ACC112 (cell line): ENCODE measurements at regions not wholly inside any gene's neighbourhood (a gene's known extent, or its start where the extent isn't known, plus 50 kb on each side); places are given as distances from the start of the nearest gene placed in this dataset.

Experiments used
- H2AFZ ChIP-seq: fragments of 200-600 bp; sonication (generic); one replicate; pipeline ENCODE4 v1.6.0; 2017; ENCODE audit warnings: antibody characterized with exemption, low read length; ENCODE audit not compliant: unreplicated experiment
- H3K27ac ChIP-seq: fragments of 200-600 bp; sonication (generic); 2 replicates; pipeline ENCODE4 v1.5.1; 2014; ENCODE audit warnings: low read depth, mild to moderate bottlenecking, antibody characterized with exemption, low read length, moderate library complexity
- H3K27me3 ChIP-seq: fragments of 200-600 bp; sonication (generic); 2 replicates; pipeline ENCODE4 v1.6.1; 2014; ENCODE audit warnings: mild to moderate bottlenecking, antibody characterized with exemption, low read length, moderate library complexity, mixed read lengths; ENCODE audit not compliant: insufficient read depth
- H3K36me3 ChIP-seq: fragments of 200-600 bp; sonication (generic); 2 replicates; pipeline ENCODE4 v1.6.1; 2016; ENCODE audit warnings: mild to moderate bottlenecking, antibody characterized with exemption, low read length, moderate library complexity, mixed read lengths; ENCODE audit not compliant: insufficient read depth
- H3K4me1 ChIP-seq: fragments of 200-600 bp; sonication (generic); one replicate; pipeline ENCODE4 v1.6.1; 2016; ENCODE audit warnings: low read length, mixed read lengths; ENCODE audit not compliant: insufficient read depth, unreplicated experiment, control insufficient read depth
- H3K4me3 ChIP-seq: fragments of 200-600 bp; sonication (generic); 2 replicates; pipeline ENCODE4 v1.5.1; 2014; ENCODE audit warnings: mild to moderate bottlenecking, low read depth, low read length
- H3K79me2 ChIP-seq: fragments of 200-600 bp; sonication (generic); one replicate; pipeline ENCODE4 v1.6.0; 2016; ENCODE audit warnings: low read length; ENCODE audit not compliant: control insufficient read depth, unreplicated experiment, insufficient read depth

DNA sequence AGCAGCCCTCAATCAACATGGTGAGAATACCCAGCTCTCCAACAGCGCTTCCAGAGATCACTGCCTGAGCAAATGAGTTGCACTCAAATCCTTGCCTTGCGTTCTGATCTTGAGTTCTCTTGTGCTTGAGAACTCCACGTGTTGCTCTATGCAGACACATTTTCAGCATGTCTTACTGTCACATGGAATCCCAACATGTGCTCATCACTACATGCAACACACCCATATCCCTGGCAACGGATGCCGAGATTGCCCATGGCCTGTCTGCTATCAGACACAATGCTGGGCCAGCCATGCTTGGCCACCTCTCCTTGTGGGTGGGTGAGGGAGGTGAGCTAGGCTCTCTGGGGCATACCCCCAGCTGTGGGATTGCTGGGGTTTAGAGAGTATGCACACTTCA, 91.9 kb upstream of the LDAH start:
- no peak overlapping the region for H3K27ac ChIP-seq
- H3K4me3 ChIP-seq = no peak overlapping the region
- H3K27me3 ChIP-seq = 0 out of 2 replicates have a peak, but pooled peaks cover 3% of the 10 kb centered on the region
- peaks cover 14% of the 10 kb centered on the region for H3K4me1 ChIP-seq
- H3K79me2 ChIP-seq = no peaks in the 10 kb centered on the region
- H3K36me3 ChIP-seq = no peaks in the 10 kb centered on the region
- no peak overlapping the region for H2AFZ ChIP-seq

DNA sequence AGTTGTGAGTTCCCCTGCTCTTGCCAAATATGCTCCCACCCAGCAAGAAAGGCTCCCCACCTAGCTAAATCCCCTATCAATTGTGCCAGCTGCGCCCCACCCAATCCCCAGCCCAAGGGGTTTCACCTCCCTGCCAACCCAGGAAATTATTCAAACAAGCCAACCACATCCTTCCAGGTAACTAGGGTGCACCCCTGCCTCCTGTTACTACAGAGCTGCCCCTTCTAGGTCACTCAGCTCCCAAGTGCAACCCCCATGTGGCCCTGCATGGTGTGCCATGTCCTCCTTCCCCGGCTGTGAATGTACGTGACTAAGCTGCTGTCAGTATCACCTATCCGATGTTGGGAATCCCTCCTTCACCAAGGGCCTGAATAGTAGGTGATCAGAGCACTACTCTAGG, 91.2 kb upstream of the LDAH start:
- Histone ChIP-seq H2AFZ (no peak overlapping the region), H3K27me3 (0 out of 2 replicates have a peak, but pooled peaks cover 3% of the 10 kb centered on the region), H3K79me2 (no peaks in the 10 kb centered on the region), H3K4me1 (peaks cover 14% of the 10 kb centered on the region), H3K27ac (no peak overlapping the region), H3K4me3 (no peak overlapping the region), H3K36me3 (no peaks in the 10 kb centered on the region)

DNA sequence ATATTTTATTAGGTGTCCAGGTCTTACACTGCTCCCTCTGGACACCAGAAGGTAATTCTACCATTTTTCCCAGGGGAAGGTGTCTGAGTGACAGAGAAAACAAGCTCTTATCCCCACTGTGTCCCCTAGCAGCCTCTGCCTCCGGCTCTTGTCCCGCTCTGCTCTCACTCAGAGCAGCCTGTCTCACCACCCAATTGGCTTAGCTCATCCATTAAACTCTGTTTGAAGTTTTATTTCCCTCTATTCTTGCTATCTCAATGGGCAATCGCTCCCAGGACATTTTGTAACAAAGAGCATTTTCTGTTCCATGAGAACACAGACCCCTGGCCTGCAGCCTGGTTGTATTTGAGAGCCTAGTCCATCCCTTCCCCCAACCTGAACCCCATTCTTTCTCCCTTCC, 90.6 kb upstream of the LDAH start:
- Histone ChIP-seq H3K36me3 (no peaks in the 10 kb centered on the region), H3K79me2 (no peaks in the 10 kb centered on the region), H3K4me1 (peaks cover 14% of the 10 kb centered on the region), H3K27ac (no peak overlapping the region), H2AFZ (no peak overlapping the region), H3K27me3 (0 out of 2 replicates have a peak, but pooled peaks cover 3% of the 10 kb centered on the region), H3K4me3 (no peak overlapping the region)

DNA sequence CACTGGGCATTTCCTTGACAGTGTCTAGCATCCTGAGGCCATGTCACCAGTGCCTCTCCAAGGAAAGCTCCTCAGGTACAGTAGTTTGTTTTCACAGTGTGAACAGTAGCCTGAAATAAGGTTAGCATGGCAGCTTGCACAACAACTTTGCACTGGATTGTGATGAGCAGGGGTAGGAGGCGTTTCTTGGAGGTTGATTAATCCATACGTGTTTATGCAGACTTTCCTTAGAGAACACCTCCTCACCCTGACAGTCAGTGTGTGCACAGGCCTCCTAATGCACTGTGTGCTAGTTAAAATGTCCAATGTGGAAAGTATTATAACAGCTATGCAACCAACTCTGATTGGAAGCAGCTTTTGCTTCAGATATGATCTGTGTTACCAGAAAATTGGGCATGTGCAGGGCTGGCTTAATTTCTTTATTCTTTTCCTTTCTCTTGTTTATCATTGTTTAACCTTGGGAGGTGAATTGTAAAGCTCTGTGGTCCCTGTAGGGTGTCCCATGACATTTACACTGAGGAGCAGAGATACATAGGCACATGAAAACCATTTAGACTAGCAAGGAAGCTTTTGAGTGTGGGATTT, 77.2 kb upstream of the LDAH start:
- Histone ChIP-seq H3K79me2 (no peaks in the 10 kb centered on the region), H3K36me3 (no peaks in the 10 kb centered on the region), H3K4me1 (no peaks in the 10 kb centered on the region), H2AFZ (no peak overlapping the region), H3K27me3 (peaks cover 54% of the 10 kb centered on the region), H3K27ac (no peak overlapping the region), H3K4me3 (no peak overlapping the region)

DNA sequence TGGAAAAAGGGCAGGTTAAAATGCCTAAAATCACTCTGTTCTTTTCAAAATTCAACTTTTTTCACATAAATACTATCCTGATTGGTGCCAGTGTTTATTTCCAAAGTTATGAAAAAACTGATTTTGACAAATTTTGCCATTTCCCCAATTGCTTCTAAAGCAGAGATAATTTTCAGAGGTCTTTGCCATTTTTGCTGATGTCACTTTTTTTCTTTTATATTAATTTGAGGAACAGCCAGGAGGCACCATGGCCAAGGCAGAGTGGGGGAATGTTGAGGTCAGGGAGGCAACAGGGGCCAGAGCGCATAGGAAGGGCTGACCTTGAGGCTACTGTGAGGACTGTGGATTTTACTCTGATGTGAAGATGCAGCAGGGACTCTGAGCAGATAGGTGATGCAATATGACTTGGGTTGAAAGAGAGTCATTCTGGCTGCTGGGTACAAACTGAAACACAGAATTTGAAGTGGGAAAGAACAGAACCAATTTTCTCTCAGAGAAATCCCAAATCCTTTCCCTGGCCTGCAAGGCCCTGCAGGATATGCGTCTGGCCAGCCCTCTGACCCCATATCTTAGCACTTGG, 75.1 kb upstream of the LDAH start:
- H3K4me3 ChIP-seq = no peak overlapping the region
- H3K79me2 ChIP-seq = no peaks in the 10 kb centered on the region
- no peaks in the 10 kb centered on the region for H3K4me1 ChIP-seq
- H3K27ac ChIP-seq = no peak overlapping the region
- H3K27me3 ChIP-seq = peaks cover 52% of the 10 kb centered on the region
- no peaks in the 10 kb centered on the region for H3K36me3 ChIP-seq
- no peak overlapping the region for H2AFZ ChIP-seq

DNA sequence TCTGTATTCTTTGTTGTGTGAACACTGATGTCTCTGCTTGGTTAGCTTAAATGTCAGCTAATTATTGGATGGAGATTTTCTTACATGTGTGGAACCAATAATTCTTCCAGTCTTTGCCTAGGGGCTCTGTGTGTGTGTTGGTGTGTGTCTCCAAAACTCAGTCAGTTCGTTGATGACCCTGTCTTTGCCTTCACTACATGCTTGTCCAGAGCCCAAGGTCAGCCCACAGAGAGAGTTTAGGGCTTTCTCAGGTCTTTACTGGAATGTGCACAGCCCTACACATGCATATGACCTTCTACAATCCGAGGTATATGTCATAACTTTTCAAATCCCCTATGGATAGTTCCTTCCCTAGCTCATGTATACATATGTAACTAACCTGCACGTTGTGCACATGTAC, 74.1 kb upstream of the LDAH start:
- no peak overlapping the region for H2AFZ ChIP-seq

DNA sequence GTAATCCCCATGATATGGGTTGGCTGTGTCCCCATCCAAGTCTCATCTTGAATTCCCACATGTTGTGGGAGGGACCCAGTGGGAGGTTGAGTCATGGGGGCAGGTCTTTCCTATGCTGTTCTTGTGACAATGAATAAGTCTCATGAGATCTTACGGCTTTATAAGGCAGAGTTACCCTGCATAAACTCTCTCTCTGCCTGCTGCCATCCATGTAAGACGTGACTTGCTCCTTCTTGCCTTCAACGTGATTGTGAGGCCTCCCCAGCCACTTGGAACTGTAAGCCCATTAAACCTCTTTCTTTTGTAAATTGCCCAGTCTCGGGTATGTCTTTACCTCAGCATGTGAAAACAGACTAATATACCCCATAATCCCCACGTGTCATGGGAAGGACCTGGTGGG, 61.9 kb upstream of the LDAH start:
- Histone ChIP-seq H3K79me2 (no peaks in the 10 kb centered on the region), H3K4me1 (no peaks in the 10 kb centered on the region), H3K36me3 (no peaks in the 10 kb centered on the region), H2AFZ (no peak overlapping the region), H3K4me3 (no peak overlapping the region), H3K27ac (no peak overlapping the region), H3K27me3 (no peaks in the 10 kb centered on the region)

More for the DNA sequence above, 74.1 kb upstream of the LDAH start:
- H3K4me1 ChIP-seq = no peaks in the 10 kb centered on the region
- peaks cover 59% of the 10 kb centered on the region for H3K27me3 ChIP-seq
- no peak overlapping the region for H3K27ac ChIP-seq
- H3K4me3 ChIP-seq = no peak overlapping the region
- no peaks in the 10 kb centered on the region for H3K79me2 ChIP-seq
- no peaks in the 10 kb centered on the region for H3K36me3 ChIP-seq

DNA sequence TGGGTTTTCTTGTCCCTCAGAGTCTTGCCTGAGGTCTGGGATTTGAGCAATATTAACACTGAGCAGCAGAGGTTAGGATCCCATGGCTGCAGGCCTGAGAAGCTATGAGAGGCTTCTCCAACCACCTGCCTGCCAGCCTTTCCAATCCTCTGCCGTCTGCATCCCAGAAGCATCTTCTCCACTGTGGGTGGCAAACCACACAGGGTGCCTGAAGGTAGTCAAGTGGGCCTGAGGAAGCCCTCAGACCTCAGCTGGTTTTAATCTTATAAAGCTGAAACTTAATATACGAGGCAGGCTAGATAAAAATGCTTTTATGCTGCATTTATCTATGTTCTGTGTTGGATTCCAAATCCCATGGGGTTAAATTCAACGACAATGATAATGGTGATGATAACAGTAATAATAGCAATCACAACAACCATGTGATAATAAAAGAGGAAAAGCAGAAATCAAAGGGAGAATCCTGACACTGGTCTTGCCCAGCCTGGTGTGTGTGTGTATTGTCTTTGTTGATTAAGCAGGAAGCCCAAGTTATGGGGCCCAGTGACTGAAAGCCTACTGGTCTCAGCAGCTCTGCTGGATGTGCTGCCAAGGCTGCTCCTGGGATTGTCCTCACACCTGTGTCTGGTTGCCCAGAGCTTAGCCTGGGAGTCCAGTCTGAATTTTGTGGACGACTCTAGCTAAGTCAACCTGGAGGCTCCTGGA, 59.7 kb upstream of the LDAH start:
- Histone ChIP-seq H3K27ac (no peak overlapping the region), H3K79me2 (no peaks in the 10 kb centered on the region), H3K36me3 (no peaks in the 10 kb centered on the region), H3K4me3 (no peak overlapping the region), H3K4me1 (no peaks in the 10 kb centered on the region), H2AFZ (no peak overlapping the region), H3K27me3 (no peaks in the 10 kb centered on the region)

DNA sequence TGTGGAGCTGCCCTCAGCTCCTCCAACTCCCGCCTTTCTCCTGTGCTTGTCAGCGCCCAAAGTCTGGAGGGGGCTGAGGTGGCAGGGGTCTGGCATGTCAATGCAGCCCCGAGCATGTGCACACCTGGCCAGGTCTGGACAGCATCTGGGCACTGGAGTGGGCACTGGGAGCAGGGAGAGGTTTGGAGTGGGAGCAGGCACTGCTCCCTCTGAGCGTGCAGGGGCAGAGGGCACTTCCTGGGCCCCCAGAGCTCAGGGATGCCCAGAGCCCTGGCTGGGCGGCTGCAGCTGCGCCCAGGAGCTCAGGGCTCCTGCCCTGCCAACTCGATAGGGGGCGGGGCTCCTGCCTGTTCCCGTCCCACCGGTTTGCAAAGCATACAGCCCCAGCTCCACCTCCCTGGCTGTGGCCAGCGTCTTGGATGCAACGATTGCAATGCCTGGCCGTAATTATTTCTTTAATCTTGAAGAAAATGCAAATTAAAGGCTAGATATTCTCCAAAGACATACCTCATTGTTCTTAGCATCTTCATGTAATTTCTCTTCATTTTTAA, 57.4 kb upstream of the LDAH start:
- H3K36me3 ChIP-seq = no peaks in the 10 kb centered on the region
- H2AFZ ChIP-seq = no peak overlapping the region
- no peak overlapping the region for H3K4me3 ChIP-seq
- no peaks in the 10 kb centered on the region for H3K4me1 ChIP-seq
- no peak overlapping the region for H3K27ac ChIP-seq
- peaks cover 5% of the 10 kb centered on the region; the same call in 1 of the 2 replicates for H3K27me3 ChIP-seq
- no peaks in the 10 kb centered on the region for H3K79me2 ChIP-seq

DNA sequence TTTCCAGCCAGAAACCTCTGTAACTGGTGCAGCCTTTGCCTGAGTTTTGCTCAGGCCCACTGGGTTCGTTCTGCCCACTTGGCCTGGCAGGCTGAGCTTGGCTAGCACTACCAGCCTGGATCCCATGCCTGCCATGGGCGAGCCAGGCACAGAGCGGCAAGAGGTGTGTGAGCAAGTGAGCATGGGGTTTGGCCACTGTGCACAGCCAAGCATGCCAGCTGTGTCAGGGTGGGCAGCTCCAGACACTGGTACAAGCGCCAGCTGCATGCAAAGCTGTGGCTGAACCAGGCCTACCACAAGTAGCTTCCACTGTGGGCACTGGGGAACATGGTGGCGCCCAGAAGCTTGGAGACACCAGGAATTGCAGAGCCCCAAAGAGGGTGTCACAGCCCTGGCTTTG, 56.3 kb upstream of the LDAH start:
- Histone ChIP-seq H3K27me3 (peaks cover 5% of the 10 kb centered on the region; the same call in 1 of the 2 replicates), H2AFZ (no peak overlapping the region), H3K27ac (no peak overlapping the region), H3K79me2 (no peaks in the 10 kb centered on the region), H3K36me3 (no peaks in the 10 kb centered on the region), H3K4me3 (no peak overlapping the region), H3K4me1 (no peaks in the 10 kb centered on the region)

DNA sequence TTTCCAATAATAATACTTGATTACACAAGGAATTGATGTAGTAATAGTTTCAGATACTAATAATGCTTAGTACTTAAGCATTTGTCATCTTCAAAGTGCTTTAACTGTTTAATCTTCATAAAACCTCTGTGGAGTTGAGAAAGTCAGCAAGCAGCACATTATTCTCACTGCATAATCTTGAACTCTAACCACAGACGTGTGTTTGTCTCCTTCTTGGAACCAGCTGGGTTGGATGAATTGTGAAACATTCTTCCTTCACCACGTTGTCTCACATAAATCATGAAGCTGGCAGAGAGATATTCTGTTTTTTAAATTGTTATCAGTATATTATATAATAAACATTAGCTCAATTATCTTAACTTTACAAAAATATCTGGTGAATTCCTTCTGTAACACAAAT, 55.1 kb upstream of the LDAH start:
- H3K79me2 ChIP-seq = no peaks in the 10 kb centered on the region
- no peak overlapping the region for H2AFZ ChIP-seq
- H3K4me3 ChIP-seq = no peak overlapping the region
- no peaks in the 10 kb centered on the region for H3K4me1 ChIP-seq
- H3K36me3 ChIP-seq = no peaks in the 10 kb centered on the region
- H3K27ac ChIP-seq = no peak overlapping the region
- H3K27me3 ChIP-seq = peaks cover 5% of the 10 kb centered on the region; the same call in 1 of the 2 replicates
